Globus pallidus (tissue), 1 donor: ENCODE measurements at regions not wholly inside any gene's neighbourhood (a gene's known extent, or its start where the extent isn't known, plus 50 kb on each side); places are given as distances from the start of the nearest gene placed in this dataset.
"Not testable (repeated sequence)": the region's sequence is repeated elsewhere in the genome, so short reads cannot be mapped to it uniquely, and the experiment has no call there.

ENCODE experiments used
- DNase-seq: peaks from one replicate; pipeline ENCODE4 v3.0.0-alpha.2; 2015; ENCODE audit warnings: low spot score

DNA sequence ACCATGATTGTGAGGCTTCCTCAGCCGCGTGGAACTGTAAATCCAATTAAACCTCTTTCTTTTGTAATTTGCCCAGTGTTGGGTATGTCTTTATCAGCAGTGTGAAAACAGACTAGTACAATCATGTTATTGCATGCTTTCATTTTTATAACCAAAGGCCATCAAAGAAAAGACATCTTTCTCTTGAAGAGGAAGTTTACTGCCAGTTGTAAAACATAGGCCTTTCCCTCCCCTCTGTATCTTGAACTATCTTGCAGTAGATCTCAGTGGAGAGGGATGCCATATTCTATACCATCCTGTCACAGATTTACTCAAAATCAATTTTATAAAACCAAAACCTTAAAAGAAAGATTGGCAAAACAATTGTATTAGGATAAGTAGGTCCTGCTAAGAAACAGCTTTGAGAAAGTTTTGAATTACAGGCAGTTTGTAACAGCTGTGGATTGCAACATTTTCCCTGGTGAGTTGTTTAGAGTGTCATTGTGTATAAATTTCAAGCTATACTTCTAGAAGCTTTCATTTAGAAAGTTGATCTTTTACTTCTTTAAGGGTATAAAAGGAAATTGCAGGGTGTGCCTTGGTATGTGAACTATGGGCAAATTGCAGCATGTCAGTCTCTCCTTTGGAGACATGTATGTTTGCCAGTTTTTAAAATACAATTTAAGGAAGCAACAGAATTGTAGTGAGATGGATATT, 128.0 kb downstream of the ATP23 start:
- DNase-seq = no peak

DNA sequence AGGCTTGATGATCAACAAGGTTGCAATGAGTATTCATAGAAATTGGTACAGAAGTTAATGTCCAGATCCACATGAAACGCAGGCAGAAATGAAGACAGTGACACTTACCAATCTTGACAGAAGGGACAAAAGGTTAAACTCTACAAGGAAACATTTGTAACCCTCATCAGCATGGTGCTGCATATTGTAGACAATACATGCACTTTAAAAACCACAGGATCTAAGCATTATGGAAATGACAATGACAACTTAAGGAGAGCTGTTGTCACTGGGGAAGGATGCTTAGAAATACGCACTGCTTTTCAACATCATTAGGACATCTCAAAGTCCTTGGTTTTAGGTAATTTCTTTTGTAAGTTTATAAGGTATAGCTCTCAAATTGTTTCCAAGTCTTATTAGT, 130.6 kb downstream of the ATP23 start:
- DNase-seq = no peak

GRCh38 chr12:58074259-58074658, 132.9 kb downstream of the ATP23 start:
- no peak for DNase-seq

DNA sequence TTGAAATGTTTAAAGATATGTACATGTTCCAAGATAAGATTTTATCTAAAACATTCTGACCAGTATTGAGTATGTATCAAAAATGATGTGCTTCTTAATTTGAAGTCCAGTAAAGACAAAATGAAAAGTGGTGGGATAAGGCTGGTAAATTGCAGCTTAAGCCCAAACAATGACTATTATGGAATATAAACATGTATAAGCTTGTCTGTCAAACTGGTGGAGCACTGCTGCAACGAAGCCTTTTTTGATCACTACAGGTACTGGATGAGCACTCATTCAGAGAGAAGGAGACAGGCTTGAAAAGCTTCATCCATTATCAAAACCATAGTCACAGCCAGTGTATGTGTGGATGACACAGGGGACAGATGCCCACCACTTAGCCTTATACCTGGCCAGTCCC, 138.4 kb downstream of the ATP23 start:
- no peak for DNase-seq

DNA sequence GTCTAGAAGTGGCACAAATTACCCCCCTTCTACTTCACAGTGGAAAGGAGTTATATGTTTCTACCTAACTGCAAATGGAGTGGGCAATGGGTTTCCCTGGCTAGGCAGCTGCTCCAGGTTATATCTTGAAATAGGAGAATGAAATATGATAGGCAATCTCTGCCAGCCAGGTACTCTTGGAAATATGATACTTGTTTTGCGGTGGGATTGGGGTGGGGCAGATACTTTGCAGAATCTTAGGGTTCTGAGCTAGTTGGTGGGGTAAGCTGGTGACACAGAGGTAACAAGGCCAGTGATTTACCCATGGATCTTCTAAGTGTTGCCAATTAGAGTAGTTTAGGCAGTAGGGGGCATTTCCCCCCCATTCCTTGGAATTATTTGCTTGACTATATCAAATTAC, 140.1 kb downstream of the ATP23 start:
- DNase-seq = no peak

DNA sequence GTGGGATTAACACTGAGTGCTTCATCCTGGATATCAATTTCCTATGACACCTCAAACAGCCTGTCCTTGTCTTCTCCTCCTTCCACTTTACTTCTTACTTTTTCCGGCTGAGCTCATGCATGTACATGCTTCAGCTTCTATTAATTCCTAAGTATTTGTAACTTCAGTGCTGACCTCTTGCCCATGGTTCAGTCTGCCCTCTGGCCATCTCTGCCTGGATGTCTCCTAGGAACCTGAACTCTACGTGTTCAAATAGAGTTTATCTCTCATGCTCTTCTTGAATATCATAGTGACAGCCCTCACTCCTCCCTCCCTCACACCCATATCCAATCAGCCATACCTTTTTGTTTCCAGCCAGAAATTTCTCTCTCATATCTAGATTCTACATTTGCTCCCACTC, 141.6 kb downstream of the ATP23 start:
- no peak for DNase-seq

DNA sequence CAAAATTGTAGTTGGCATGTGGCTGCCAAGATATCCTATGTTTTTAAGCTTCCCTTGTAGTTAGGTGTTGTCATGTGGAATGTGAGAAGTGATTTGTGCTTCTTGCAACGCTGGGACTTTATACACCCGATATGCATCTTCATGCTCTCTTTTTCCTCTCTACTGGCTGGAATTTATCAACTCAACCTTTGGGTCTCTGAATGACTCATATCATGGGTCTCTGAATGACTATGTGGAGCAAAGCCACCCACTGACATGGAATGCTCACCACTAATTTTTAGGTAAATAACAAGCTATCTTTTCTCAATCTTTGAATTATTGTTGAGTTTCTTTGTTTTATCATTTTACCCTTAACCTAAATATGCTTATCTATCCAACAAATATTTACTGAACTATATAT, 144.6 kb downstream of the ATP23 start:
- no peak for DNase-seq

- DNase-seq = no peak
Measured at GRCh38 chr12:58086930-58087329, 145.6 kb downstream of the ATP23 start.

- DNase-seq = no peak
Measured at GRCh38 chr12:58087423-58088127, 146.2 kb downstream of the ATP23 start.

GRCh38 chr12:58089588-58089987, 148.2 kb downstream of the ATP23 start:
- no peak for DNase-seq

- no peak for DNase-seq
Measured at GRCh38 chr12:58090685-58091084, 149.3 kb downstream of the ATP23 start.

DNA sequence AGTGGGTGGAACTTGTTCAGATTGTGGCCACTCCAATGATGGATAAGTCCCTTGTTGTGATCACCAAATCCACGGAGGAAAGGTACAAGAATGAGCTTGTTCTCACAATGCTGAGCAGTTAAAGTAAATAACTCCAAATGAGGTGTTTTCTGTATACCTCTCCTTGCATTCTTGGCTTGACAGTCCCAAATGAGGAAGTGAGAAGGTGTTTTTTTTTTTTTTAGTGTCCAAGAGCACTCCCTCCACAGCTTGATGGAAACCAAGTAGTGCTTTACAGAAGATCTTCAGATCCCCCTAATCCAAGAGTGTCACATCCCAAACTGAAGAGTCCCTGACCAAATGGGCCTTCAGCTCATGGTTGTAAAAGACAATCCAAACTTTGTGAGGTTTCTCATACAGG, 153.6 kb downstream of the ATP23 start:
- DNase-seq = no peak

GRCh38 chr12:58097741-58098140, 156.4 kb downstream of the ATP23 start:
- DNase-seq = no peak

GRCh38 chr12:58099476-58099875, 158.1 kb downstream of the ATP23 start:
- DNase-seq = no peak

DNA sequence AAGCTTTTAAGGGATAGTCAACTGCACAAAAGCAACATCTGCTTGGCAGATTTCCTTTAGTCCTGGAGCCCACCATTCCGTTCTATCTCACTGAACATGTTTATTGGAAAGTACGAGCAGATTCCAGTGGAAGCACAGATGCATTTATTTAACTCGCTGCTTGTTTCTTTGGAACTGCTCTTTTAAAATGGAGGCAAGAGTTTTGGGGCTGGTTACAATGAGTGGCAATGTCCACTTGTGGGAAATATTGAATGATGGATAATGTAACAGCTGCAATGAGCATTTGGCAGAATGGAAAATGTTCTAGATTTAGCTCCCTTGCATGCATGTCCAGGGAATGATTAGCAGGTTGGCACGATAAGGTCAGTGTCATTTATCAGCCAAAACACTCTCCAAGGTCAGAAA, 163.0 kb downstream of the ATP23 start:
- no peak for DNase-seq

GRCh38 chr12:58105225-58106119, 164.1 kb downstream of the ATP23 start:
- no peak for DNase-seq

DNA sequence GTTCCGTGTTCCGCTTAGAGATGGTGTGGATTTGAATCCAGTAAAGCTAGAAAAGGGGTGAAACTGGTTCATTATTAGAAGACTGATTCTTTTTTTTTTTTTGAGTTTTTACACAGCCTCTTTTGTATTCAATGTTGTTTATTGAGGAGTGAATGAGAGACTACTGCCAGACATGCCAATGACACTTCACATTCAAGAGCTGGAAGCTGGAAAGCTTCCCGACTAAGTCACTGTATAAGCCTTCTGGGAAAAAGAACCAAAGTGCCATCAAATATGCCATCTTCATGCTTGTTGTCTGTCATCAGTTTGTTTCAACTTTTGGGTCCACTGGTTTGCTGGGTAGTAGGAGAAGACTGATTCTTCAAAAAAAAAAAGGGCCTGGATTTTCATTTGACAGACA, 164.8 kb downstream of the ATP23 start:
- peak; percentile 51 for DNase-seq

GRCh38 chr12:58117201-58117600, 175.8 kb downstream of the ATP23 start:
- no peak for DNase-seq

DNA sequence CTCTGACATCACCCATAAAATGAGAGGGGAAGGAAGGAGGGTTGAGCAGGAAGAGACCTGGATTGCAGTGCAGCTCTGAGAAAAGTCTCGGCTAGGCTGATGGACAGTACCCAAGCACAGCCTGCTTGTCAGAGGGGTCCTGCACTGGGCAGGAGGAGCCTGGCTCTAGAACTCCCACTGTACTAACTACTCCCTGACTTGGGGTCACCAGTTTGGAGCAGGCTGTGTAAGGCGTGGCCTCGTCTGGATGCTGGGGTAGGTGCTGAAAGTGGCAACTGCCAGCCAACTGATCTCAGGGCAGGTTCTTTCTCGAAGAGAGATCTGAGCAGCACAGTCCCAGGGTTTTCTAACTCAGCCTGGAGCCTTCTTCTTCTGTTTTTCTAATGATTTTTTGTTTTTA, 176.3 kb downstream of the ATP23 start:
- DNase-seq = no peak

GRCh38 chr12:58125761-58126160, 184.4 kb downstream of the ATP23 start:
- DNase-seq = not testable (repeated sequence)

DNA sequence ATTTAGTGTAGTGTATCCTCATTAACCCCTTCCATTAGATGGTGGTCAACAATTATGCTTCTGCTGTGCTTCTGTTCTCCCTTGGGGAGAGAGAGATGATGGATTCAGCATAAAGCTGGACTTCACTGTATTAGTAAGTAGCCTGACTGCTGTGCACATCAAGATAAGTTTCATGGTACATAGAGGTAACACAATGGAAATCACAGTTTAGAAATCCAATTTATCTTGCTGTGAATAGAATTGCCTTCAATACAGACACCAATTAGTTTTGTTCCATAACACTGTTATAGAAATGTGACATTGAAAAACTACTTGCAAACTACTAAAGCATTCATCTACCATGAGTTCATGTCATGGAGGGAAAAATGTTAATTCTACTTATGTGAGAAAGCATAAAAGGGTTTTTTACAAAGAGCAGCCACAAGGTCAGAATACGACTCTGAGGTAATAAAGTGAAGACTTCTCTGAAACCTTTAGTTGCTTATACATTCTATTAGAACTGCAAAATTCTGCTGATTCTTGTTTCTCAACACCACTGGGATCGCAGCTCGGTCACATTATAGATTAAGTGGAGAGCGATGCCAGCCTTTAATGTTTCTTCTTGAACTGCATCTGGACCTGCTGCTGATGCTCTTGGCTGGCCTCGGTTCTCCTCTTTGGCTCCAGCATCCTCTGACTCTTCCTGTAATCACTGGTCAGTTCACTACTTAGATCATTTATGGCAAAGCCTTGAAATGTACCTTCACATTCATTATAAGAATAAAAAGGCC, 190.8 kb downstream of the ATP23 start:
- no peak for DNase-seq

DNA sequence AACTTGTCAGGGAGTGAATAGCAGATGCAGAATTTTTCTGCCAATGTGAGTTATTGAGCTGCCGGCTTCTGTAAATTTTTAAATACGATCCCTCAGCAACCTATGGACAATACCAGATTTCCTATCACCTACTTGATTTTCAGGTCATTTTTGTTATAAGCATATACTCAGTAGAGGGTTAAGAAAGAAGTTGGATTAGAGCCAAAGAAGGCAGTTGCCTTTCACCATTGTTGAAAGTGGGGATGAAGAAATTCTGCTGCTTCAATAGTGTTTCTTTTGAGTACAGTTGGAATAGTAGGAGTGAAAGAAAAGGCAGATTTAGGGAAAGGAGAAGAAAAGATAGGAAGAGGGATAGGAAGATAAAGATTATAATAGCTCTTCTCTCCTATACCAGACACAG, 197.1 kb downstream of the ATP23 start:
- no peak for DNase-seq
